Mesendoderm (in vitro differentiated cells): ENCODE measurements at regions not wholly inside any gene's neighbourhood (a gene's known extent, or its start where the extent isn't known, plus 50 kb on each side); places are given as distances from the start of the nearest gene placed in this dataset.

Experiments used
- DNase-seq: peaks from one replicate; pipeline ENCODE4 v3.0.0; 2013
- H2AK5ac ChIP-seq: 2 replicates; pipeline ENCODE4 v1.6.1; 2013; ENCODE audit warnings: low read length, inconsistent platforms
- H2BK120ac ChIP-seq: 2 replicates; pipeline ENCODE4 v1.6.1; 2013; ENCODE audit warnings: low read depth, mild to moderate bottlenecking, low read length, moderate library complexity, mixed read lengths
- H2BK15ac ChIP-seq: replicated peaks from 2 replicates; pipeline ENCODE4 v1.6.1; 2013; ENCODE audit warnings: low read depth, mild to moderate bottlenecking, moderate library complexity
- H2BK5ac ChIP-seq: 2 replicates; pipeline ENCODE4 v1.6.1; 2013; ENCODE audit warnings: low read length, inconsistent platforms
- H3K18ac ChIP-seq: 2 replicates; pipeline ENCODE4 v1.6.1; 2013; ENCODE audit warnings: mild to moderate bottlenecking, low read length, mixed read lengths
- H3K23ac ChIP-seq: one replicate; pipeline ENCODE4 v1.6.1; 2013; ENCODE audit warnings: low read length
- H3K27ac ChIP-seq: 2 replicates; pipeline ENCODE4 v1.5.1; 2013; ENCODE audit warnings: low read depth, mild to moderate bottlenecking, inconsistent platforms, low read length, moderate library complexity
- H3K27me3 ChIP-seq: 2 replicates; pipeline ENCODE4 v1.6.1; 2013; ENCODE audit warnings: low read length, control low read depth, mild to moderate bottlenecking, inconsistent platforms; ENCODE audit not compliant: insufficient read depth, poor library complexity
- H3K36me3 ChIP-seq: 2 replicates; pipeline ENCODE4 v1.6.1; 2013; ENCODE audit warnings: low read length, inconsistent platforms; ENCODE audit not compliant: control insufficient read depth, insufficient read depth
- H3K4ac ChIP-seq: one replicate; pipeline ENCODE4 v1.6.1; 2013; ENCODE audit warnings: low read depth, mild to moderate bottlenecking, low read length, moderate library complexity
- H3K4me1 ChIP-seq: 2 replicates; pipeline ENCODE4 v1.6.1; 2013; ENCODE audit warnings: low read depth, low read length, inconsistent platforms; ENCODE audit not compliant: control insufficient read depth
- H3K4me2 ChIP-seq: 2 replicates; pipeline ENCODE4 v1.6.1; 2013; ENCODE audit warnings: low read length
- H3K4me3 ChIP-seq: 2 replicates; pipeline ENCODE4 v1.5.1; 2013; ENCODE audit warnings: mild to moderate bottlenecking, low read length
- H3K56ac ChIP-seq: one replicate; pipeline ENCODE4 v1.6.1; 2013; ENCODE audit warnings: low read length
- H3K79me1 ChIP-seq: 2 replicates; pipeline ENCODE4 v1.6.1; 2013; ENCODE audit warnings: low read length, inconsistent platforms
- H3K79me2 ChIP-seq: 2 replicates; pipeline ENCODE4 v1.6.1; 2013; ENCODE audit warnings: mild to moderate bottlenecking, low read length; ENCODE audit not compliant: control insufficient read depth, insufficient read depth
- H3K9ac ChIP-seq: 2 replicates; pipeline ENCODE4 v1.6.1; 2013; ENCODE audit warnings: low read length, inconsistent platforms
- H4K5ac ChIP-seq: one replicate; pipeline ENCODE4 v1.6.1; 2013; ENCODE audit warnings: low read length
- H4K8ac ChIP-seq: one replicate; pipeline ENCODE4 v1.6.1; 2013; ENCODE audit warnings: low read depth, mild to moderate bottlenecking, control low read depth, low read length, moderate library complexity
- WGBS: extraction: QIAGEN DNeasy Blood & Tissue Kit; methylation state at CpG from one replicate; pipeline ENCODE4 v1.1.7; 2013; ENCODE audit warnings: low lambda C conversion rate, missing lambda C conversion rate; ENCODE audit not compliant: insufficient coverage; ENCODE audit errors: extremely low coverage; 5-methylcytosine and 5-hydroxymethylcytosine counted together

DNA sequence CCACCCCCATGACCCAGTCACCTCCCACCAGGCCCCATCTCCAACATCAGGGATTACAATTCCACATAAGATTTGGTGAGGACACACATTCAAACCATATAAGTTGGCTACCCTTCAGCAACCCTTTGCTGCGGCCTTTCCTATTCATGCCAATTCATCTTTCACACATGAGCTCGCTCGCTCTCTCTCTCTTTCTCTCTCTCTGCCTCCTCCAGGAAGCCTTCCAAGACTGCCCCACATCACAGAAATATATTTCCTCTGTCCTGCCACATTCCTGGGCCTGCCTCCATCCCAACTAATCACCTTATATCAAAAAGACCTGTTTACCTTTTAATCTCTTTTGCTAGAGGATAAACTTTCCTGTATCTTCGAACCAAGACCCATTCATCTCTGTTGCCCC, 188.9 kb downstream of the TTC32 start:
- DNase-seq = no peak
- no peak overlapping the region for H3K4ac ChIP-seq
- no peak overlapping the region for H4K8ac ChIP-seq

DNA sequence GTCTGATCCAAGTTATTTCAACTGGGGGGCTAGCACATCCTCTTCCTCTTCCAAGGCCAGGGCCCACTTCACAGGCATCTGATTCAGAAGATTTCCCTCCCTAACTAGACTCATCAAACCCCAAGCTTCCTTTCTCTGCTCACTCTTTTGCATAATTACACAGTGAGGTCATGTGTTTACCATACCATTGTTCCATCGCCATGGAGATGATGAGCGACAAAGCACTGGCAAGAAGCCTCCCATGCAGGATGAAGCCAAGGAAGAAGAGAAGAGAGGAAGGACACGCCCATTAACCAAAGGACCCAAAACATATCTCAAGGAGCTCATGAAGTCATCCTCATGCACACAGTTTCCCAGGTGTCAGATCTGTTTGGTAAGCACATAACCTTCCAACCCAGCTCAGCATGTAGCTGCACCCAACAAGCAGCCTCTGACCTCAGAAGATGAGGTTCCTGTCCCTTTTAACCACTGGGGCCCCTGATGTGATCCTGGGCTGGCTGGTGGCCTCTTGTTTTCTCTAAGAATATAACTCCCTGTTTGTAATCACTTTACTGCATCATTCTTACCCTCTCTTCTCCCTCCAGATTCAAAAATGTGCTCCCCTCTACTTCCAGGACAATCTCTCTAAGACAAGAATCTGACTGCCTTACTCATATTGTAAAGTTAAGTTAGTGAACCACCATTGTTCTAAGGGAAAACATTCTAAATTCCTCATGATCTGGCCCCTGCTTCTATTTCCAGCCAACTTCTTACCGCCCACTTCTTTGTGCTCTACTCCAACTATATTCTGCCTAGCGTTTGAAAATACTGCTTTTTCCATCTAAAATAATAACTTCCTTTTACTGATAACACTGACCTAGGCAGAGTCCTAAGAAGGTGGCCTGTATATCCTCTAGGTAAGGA, 190.1 kb downstream of the TTC32 start:
- Histone ChIP-seq H3K79me1 (no peaks in the 10 kb centered on the region), H3K18ac (no peak overlapping the region), H3K4me3 (no peak overlapping the region), H2BK5ac (no peak overlapping the region), H2AK5ac (no peak overlapping the region), H3K36me3 (no peaks in the 10 kb centered on the region), H3K4me2 (no peak overlapping the region), H3K4me1 (no peaks in the 10 kb centered on the region), H4K8ac (no peak overlapping the region), H3K56ac (no peak overlapping the region), H3K9ac (no peak overlapping the region), H3K4ac (no peak overlapping the region), H3K79me2 (no peaks in the 10 kb centered on the region), H3K27me3 (no peaks in the 10 kb centered on the region), H3K27ac (no peak overlapping the region), H4K5ac (no peak overlapping the region), H2BK120ac (no peak overlapping the region), H3K23ac (no peak overlapping the region), H2BK15ac (no peak overlapping the region)
- WGBS = no CpG with 5 or more reads among the region's 5 CpGs
- DNase-seq = peak; percentile 98

More for the DNA sequence above, 188.9 kb downstream of the TTC32 start:
- Histone ChIP-seq H4K5ac (no peak overlapping the region), H2BK120ac (no peak overlapping the region), H3K23ac (no peak overlapping the region), H3K79me1 (no peaks in the 10 kb centered on the region), H3K4me3 (no peak overlapping the region), H3K18ac (no peak overlapping the region), H3K56ac (no peak overlapping the region), H3K36me3 (no peaks in the 10 kb centered on the region), H3K4me2 (no peak overlapping the region), H2AK5ac (no peak overlapping the region), H2BK15ac (no peak overlapping the region), H3K27me3 (no peaks in the 10 kb centered on the region), H3K9ac (no peak overlapping the region), H2BK5ac (no peak overlapping the region), H3K79me2 (no peaks in the 10 kb centered on the region), H3K27ac (no peak overlapping the region), H3K4me1 (no peaks in the 10 kb centered on the region)
- no CpG with 5 or more reads among the region's 4 CpGs for WGBS

DNA sequence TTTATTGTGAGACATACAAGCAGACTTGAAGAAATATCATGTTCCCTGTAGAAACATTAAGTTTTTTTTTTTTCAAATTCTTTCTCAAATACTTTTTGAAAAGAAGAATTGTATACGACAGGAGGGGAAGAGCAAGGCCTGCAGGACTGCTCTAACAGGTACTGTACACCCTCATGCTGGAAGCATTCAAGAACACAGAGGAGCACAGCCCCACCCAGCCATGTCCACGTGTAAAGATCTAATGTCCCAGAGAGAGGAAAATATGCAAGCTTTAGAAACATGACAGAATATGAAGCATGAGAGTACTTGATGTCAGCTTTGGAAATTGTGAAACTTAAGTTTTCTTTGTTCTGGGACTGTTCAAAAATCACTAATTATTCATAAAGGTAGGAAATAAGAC, 191.6 kb downstream of the TTC32 start:
- no peak overlapping the region for H3K27ac ChIP-seq
- no peaks in the 10 kb centered on the region for H3K27me3 ChIP-seq
- no peak overlapping the region for H2AK5ac ChIP-seq
- H2BK5ac ChIP-seq = no peak overlapping the region
- no peak overlapping the region for H2BK120ac ChIP-seq
- H3K36me3 ChIP-seq = no peaks in the 10 kb centered on the region
- H3K23ac ChIP-seq = no peak overlapping the region
- H3K9ac ChIP-seq = no peak overlapping the region
- H3K4me1 ChIP-seq = no peaks in the 10 kb centered on the region
- H4K5ac ChIP-seq = no peak overlapping the region
- no peak overlapping the region for H4K8ac ChIP-seq
- no peak for DNase-seq
- H3K18ac ChIP-seq = no peak overlapping the region
- no peak overlapping the region for H3K4me3 ChIP-seq
- no peaks in the 10 kb centered on the region for H3K79me2 ChIP-seq
- H3K4me2 ChIP-seq = no peak overlapping the region
- H3K56ac ChIP-seq = no peak overlapping the region
- no peak overlapping the region for H3K4ac ChIP-seq
- WGBS = no CpG with 5 or more reads among the region's 2 CpGs
- H2BK15ac ChIP-seq = no peak overlapping the region
- H3K79me1 ChIP-seq = no peaks in the 10 kb centered on the region

DNA sequence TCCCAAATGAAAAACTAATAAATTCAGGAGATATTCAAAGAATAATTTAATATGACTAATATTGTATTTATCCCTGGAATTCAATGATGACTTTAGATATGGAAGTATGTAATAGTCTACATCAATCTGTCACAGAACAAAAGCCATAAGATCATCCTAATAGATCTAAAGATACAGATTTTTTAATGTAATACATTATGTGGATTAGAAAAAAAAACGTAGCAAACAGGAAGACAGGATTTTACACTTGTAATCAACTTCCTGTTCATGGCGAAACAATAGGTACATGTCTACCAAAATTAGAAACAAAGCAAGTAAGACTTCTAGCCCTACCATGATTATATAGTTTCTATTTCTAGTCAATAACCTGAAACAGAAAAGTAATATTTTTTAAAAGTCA, 192.2 kb downstream of the TTC32 start:
- Histone ChIP-seq H2BK5ac (no peak overlapping the region), H4K8ac (no peak overlapping the region), H2BK15ac (no peak overlapping the region), H3K36me3 (no peaks in the 10 kb centered on the region), H3K27me3 (no peaks in the 10 kb centered on the region), H3K4me3 (no peak overlapping the region), H3K56ac (no peak overlapping the region), H3K27ac (no peak overlapping the region), H3K23ac (no peak overlapping the region), H3K18ac (no peak overlapping the region), H2BK120ac (no peak overlapping the region), H3K4me2 (no peak overlapping the region), H3K9ac (no peak overlapping the region), H3K4me1 (no peaks in the 10 kb centered on the region), H4K5ac (no peak overlapping the region), H3K79me2 (no peaks in the 10 kb centered on the region), H2AK5ac (no peak overlapping the region), H3K4ac (no peak overlapping the region), H3K79me1 (no peaks in the 10 kb centered on the region)
- DNase-seq = no peak
- WGBS = no CpG with 5 or more reads among the region's 2 CpGs

DNA sequence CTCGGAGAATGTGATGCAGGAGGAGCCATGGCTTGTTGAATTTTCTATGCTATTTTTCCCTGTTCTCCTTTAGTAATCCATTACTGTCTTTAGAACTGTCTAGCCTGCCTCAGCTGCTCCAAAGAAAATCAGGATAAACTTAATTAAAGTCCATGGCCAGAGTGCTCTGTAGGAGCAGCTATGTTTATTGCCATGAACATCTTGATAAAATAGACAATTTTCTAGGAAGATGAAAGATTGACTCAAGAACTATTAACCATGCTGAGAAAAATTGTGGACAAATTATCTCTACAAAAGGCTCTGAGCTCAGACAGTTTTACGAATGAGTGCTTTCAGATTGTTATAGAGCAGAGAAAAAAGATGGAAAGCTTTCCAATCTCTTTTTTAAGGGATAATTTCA, 193.0 kb downstream of the TTC32 start:
- Histone ChIP-seq H3K79me2 (no peaks in the 10 kb centered on the region), H3K27me3 (no peaks in the 10 kb centered on the region), H2BK5ac (no peak overlapping the region), H3K4me2 (no peak overlapping the region), H4K8ac (no peak overlapping the region), H3K4me1 (no peaks in the 10 kb centered on the region), H3K4me3 (no peak overlapping the region), H3K23ac (no peak overlapping the region), H3K56ac (no peak overlapping the region), H3K9ac (no peak overlapping the region), H2BK15ac (no peak overlapping the region), H3K79me1 (no peaks in the 10 kb centered on the region), H2BK120ac (no peak overlapping the region), H3K4ac (no peak overlapping the region), H3K18ac (no peak overlapping the region), H3K27ac (no peak overlapping the region), H4K5ac (no peak overlapping the region), H2AK5ac (no peak overlapping the region), H3K36me3 (no peaks in the 10 kb centered on the region)
- no peak for DNase-seq
- no CpG with 5 or more reads among the region's 2 CpGs for WGBS

DNA sequence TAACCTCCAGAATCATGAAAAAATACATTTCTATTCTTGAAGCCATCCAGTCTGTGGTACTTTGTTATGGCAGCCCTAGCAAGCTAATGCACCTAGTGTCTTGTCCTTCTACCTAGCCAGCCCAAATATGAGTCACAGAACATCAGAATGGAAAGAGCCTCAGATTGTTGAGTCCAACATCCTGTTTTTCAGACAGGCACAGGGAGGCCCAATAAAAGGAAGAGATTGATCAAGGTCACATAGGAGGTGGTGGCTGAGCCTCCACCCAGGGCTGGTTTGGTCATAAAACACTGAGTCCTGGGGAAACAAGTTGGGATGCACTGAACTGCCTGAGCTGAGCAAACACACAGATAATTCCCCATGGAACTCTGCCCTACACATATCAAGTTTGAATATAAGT, 195.5 kb downstream of the TTC32 start:
- Histone ChIP-seq H3K27me3 (no peaks in the 10 kb centered on the region), H3K79me1 (no peaks in the 10 kb centered on the region), H3K56ac (no peak overlapping the region)

More for the DNA sequence above, 195.5 kb downstream of the TTC32 start:
- H2BK5ac ChIP-seq = no peak overlapping the region
- no peak overlapping the region for H4K8ac ChIP-seq
- H2BK120ac ChIP-seq = no peak overlapping the region
- no peak for DNase-seq
- H2AK5ac ChIP-seq = no peak overlapping the region
- H3K4ac ChIP-seq = no peak overlapping the region
- H3K23ac ChIP-seq = no peak overlapping the region
- no peak overlapping the region for H3K9ac ChIP-seq
- H3K18ac ChIP-seq = no peak overlapping the region
- H3K27ac ChIP-seq = no peak overlapping the region
- H2BK15ac ChIP-seq = no peak overlapping the region
- H3K36me3 ChIP-seq = no peaks in the 10 kb centered on the region
- no peak overlapping the region for H3K4me2 ChIP-seq
- H4K5ac ChIP-seq = no peak overlapping the region
- H3K79me2 ChIP-seq = no peaks in the 10 kb centered on the region
- H3K4me1 ChIP-seq = no peaks in the 10 kb centered on the region
- no peak overlapping the region for H3K4me3 ChIP-seq
